H9 (cell line): ENCODE measurements at regions not wholly inside any gene's neighbourhood (a gene's known extent, or its start where the extent isn't known, plus 50 kb on each side); places are given as distances from the start of the nearest gene placed in this dataset.

Experiments used
- DNase-seq: peaks from one replicate; pipeline ENCODE4 v3.0.0-alpha.2; 2017
- H2AFZ ChIP-seq: one replicate; pipeline ENCODE4 v1.6.1; 2013; ENCODE audit warnings: mild to moderate bottlenecking, low read length, control low read depth, moderate library complexity
- H2AK5ac ChIP-seq: 2 replicates; pipeline ENCODE4 v1.6.1; 2013; ENCODE audit warnings: low read length, control low read depth, mixed read lengths; ENCODE audit not compliant: insufficient read length
- H2BK120ac ChIP-seq: one replicate; pipeline ENCODE4 v1.6.1; 2013; ENCODE audit warnings: low read depth, mild to moderate bottlenecking, low read length, control low read depth, inconsistent platforms; ENCODE audit not compliant: poor library complexity, severe bottlenecking
- H2BK12ac ChIP-seq: 2 replicates; pipeline ENCODE4 v1.6.1; 2013; ENCODE audit warnings: low read length, control low read depth, mixed read lengths, low read depth; ENCODE audit not compliant: insufficient read length
- H2BK15ac ChIP-seq: 2 replicates; pipeline ENCODE4 v1.6.1; 2013; ENCODE audit warnings: low read depth, low read length, control low read depth
- H2BK20ac ChIP-seq: one replicate; pipeline ENCODE4 v1.6.1; 2013; ENCODE audit warnings: low read depth, mild to moderate bottlenecking, low read length, control low read depth, inconsistent platforms; ENCODE audit not compliant: poor library complexity, severe bottlenecking
- H2BK5ac ChIP-seq: 2 replicates; pipeline ENCODE4 v1.6.1; 2013; ENCODE audit warnings: low read length, control low read depth, mixed read lengths; ENCODE audit not compliant: insufficient read length
- H3K14ac ChIP-seq: 2 replicates; pipeline ENCODE4 v1.6.1; 2013; ENCODE audit warnings: low read length, control low read depth; ENCODE audit not compliant: insufficient read depth
- H3K18ac ChIP-seq: 2 replicates; pipeline ENCODE4 v1.6.1; 2013; ENCODE audit warnings: low read depth, mild to moderate bottlenecking, mixed read lengths, low read length, control low read depth; ENCODE audit not compliant: insufficient read length
- H3K23ac ChIP-seq: 2 replicates; pipeline ENCODE4 v1.6.1; 2013; ENCODE audit warnings: low read length, control low read depth, mixed read lengths, low read depth; ENCODE audit not compliant: insufficient read length
- H3K23me2 ChIP-seq: 2 replicates; pipeline ENCODE4 v1.6.1; 2013; ENCODE audit warnings: low read depth, mild to moderate bottlenecking, mixed read lengths, low read length, control low read depth; ENCODE audit not compliant: insufficient read length, poor library complexity, severe bottlenecking
- H3K27ac ChIP-seq: 2 replicates; pipeline ENCODE4 v1.5.1; 2013; ENCODE audit warnings: low read length, control low read depth, mixed read lengths, low read depth; ENCODE audit not compliant: insufficient read length
- H3K27me3 ChIP-seq: 2 replicates; pipeline ENCODE4 v1.6.1; 2013; ENCODE audit warnings: low read length, control low read depth, inconsistent platforms; ENCODE audit not compliant: insufficient read depth
- H3K4ac ChIP-seq: 2 replicates; pipeline ENCODE4 v1.6.1; 2013; ENCODE audit warnings: low read depth, mild to moderate bottlenecking, control low read depth, inconsistent platforms, low read length, moderate library complexity
- H3K4me1 ChIP-seq: 2 replicates; pipeline ENCODE4 v1.6.1; 2013; ENCODE audit warnings: low read length, control low read depth, inconsistent platforms; ENCODE audit not compliant: insufficient read depth
- H3K4me2 ChIP-seq: 2 replicates; pipeline ENCODE4 v1.6.1; 2013; ENCODE audit warnings: low read length, control low read depth, mixed read lengths; ENCODE audit not compliant: insufficient read length, insufficient read depth
- H3K56ac ChIP-seq: 2 replicates; pipeline ENCODE4 v1.6.1; 2013; ENCODE audit warnings: low read depth, mild to moderate bottlenecking, mixed read lengths, low read length, control low read depth; ENCODE audit not compliant: insufficient read length
- H3K79me1 ChIP-seq: 2 replicates; pipeline ENCODE4 v1.6.1; 2013; ENCODE audit warnings: low read depth, mild to moderate bottlenecking, moderate library complexity, low read length, control low read depth, inconsistent platforms; ENCODE audit not compliant: insufficient read depth, poor library complexity, severe bottlenecking
- H3K79me2 ChIP-seq: 2 replicates; pipeline ENCODE4 v1.6.1; 2013; ENCODE audit warnings: low read length, control low read depth, inconsistent platforms; ENCODE audit not compliant: insufficient read depth
- H3K9ac ChIP-seq: 2 replicates; pipeline ENCODE4 v1.6.1; 2013; ENCODE audit warnings: low read length, control low read depth, mixed read lengths; ENCODE audit not compliant: insufficient read length; ENCODE audit errors: extremely low read depth
- H3K9me3 ChIP-seq: one replicate; pipeline ENCODE4 v1.6.1; 2013; ENCODE audit warnings: low read depth, low read length, inconsistent platforms; ENCODE audit not compliant: control insufficient read depth
- H3T11ph ChIP-seq: one replicate; pipeline ENCODE4 v1.6.1; 2013; ENCODE audit warnings: mild to moderate bottlenecking, low read length, control low read depth, inconsistent platforms
- H4K20me1 ChIP-seq: one replicate; pipeline ENCODE4 v1.6.1; 2013; ENCODE audit not compliant: control insufficient read depth, insufficient read length, insufficient read depth
- H4K5ac ChIP-seq: 2 replicates; pipeline ENCODE4 v1.6.1; 2013; ENCODE audit warnings: low read depth, mild to moderate bottlenecking, mixed read lengths, low read length, control low read depth; ENCODE audit not compliant: insufficient read length
- H4K8ac ChIP-seq: replicated peaks from 2 replicates; pipeline ENCODE4 v1.6.1; 2013; ENCODE audit warnings: low read length, control low read depth, mixed read lengths, low read depth; ENCODE audit not compliant: insufficient read length
- H4K91ac ChIP-seq: 2 replicates; pipeline ENCODE4 v1.6.1; 2013; ENCODE audit warnings: low read depth, mild to moderate bottlenecking, moderate library complexity, mixed read lengths, low read length, control low read depth; ENCODE audit not compliant: insufficient read length
- H3K27ac Mint-ChIP-seq, 3 experiments: 2 replicates in 2 of 3; 3 replicates in 1 of 3; pipeline ENCODE4 v1.8.0; 2020 to 2021; ENCODE audit warnings: mixed read lengths in 3 of 3, mild to moderate bottlenecking in 1 of 3, moderate library complexity in 1 of 3
- H3K27me3 Mint-ChIP-seq: 2 replicates; pipeline ENCODE4 v1.8.0; 2021; ENCODE audit warnings: low read depth, mild to moderate bottlenecking, moderate library complexity, mixed read lengths
- H3K36me3 Mint-ChIP-seq, 3 experiments: 2 replicates in 2 of 3; 3 replicates in 1 of 3; pipeline ENCODE4 v1.8.0; 2020 to 2021; ENCODE audit warnings: low read depth in 3 of 3, mixed read lengths in 3 of 3; ENCODE audit not compliant: insufficient read depth in 1 of 3
- H3K4me1 Mint-ChIP-seq, 2 experiments: 2 replicates each; pipeline ENCODE4 v1.8.0; 2020; ENCODE audit warnings: mixed read lengths in 2 of 2
- H3K4me3 Mint-ChIP-seq, 2 experiments: 2 replicates in 1 of 2; 3 replicates in 1 of 2; pipeline ENCODE4 v1.8.0; 2020 to 2021; ENCODE audit warnings: mild to moderate bottlenecking in 2 of 2, mixed read lengths in 2 of 2, moderate library complexity in 1 of 2
- H3K9me3 Mint-ChIP-seq, 2 experiments: 2 replicates in 1 of 2; 3 replicates in 1 of 2; pipeline ENCODE4 v1.8.0; 2020; ENCODE audit warnings: mild to moderate bottlenecking in 2 of 2, mixed read lengths in 2 of 2, moderate library complexity in 1 of 2
- WGBS: extraction: QIAGEN DNeasy Blood & Tissue Kit; methylation state at CpG from one replicate; pipeline ENCODE4 v1.1.7; 2013; ENCODE audit warnings: missing lambda C conversion rate, low lambda C conversion rate, mixed read lengths; ENCODE audit not compliant: insufficient read length; ENCODE audit errors: extremely low coverage; 5-methylcytosine and 5-hydroxymethylcytosine counted together
- TF ChIP-seq, protein P1 (sequence below): fragments of 200-600 bp; sonication (generic); conservative IDR thresholded peaks from 3 replicates; pipeline ENCODE4 v1.8.0; 2021; ENCODE audit warnings: antibody characterized with exemption, mild to moderate bottlenecking

DNA sequence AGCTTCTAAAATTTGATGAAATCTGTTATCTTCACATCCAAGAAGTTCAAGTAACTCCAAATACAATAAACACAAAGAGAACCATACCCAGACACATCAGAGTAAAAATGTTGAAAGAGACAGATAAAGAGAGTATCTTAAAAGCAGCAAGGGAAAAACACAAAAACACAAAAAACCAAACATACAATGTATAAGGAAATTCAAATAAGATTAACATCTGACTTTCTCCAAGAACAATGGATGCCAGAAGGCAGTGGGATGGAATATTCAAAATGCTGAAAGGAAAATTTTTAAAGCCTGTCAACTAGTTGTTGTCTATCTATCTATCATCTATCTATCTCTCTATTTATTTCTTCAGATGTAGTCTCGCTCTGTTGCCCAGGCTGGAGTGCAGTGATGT, 72.4 kb upstream of the MKLN1 start:
- Histone ChIP-seq H2AFZ (no peak overlapping the region), H2BK15ac (no peak overlapping the region), H3K4me2 (no peak overlapping the region), H3T11ph (no peak overlapping the region), H4K91ac (no peak overlapping the region), H3K4me1 (no peaks in the 10 kb centered on the region), H3K79me1 (no peaks in the 10 kb centered on the region), H3K79me2 (peaks cover 1% of the 10 kb centered on the region; the same call in 1 of the 2 replicates), H4K8ac (no peak overlapping the region), H4K20me1 (no peaks in the 10 kb centered on the region), H2BK20ac (no peak overlapping the region), H4K5ac (no peak overlapping the region), H3K18ac (no peak overlapping the region), H3K56ac (no peak overlapping the region), H2AK5ac (no peak overlapping the region), H3K9me3 (peaks cover 5% of the 10 kb centered on the region), H3K27me3 (no peaks in the 10 kb centered on the region), H2BK120ac (no peak overlapping the region), H2BK12ac (no peak overlapping the region), H3K4ac (no peak overlapping the region), H3K23me2 (no peaks in the 10 kb centered on the region), H3K14ac (no peak overlapping the region), H3K23ac (no peak overlapping the region), H3K9ac (no peak overlapping the region), H2BK5ac (no peak overlapping the region), H3K27ac (no peak overlapping the region)
- Mint-ChIP-seq H3K9me3 (peaks cover 21 to 22% of the 10 kb centered on the region in 2 experiments), H3K36me3 (peaks cover 12 to 20% (median 16%) of the 10 kb centered on the region in 3 experiments), H3K4me3 (no peak overlapping the region), H3K4me1 (peaks cover 5% of the 10 kb centered on the region in 2 experiments), H3K27me3 (peaks cover 2% of the 10 kb centered on the region), H3K27ac (no peak overlapping the region)
- TF ChIP-seq, protein P1, sequence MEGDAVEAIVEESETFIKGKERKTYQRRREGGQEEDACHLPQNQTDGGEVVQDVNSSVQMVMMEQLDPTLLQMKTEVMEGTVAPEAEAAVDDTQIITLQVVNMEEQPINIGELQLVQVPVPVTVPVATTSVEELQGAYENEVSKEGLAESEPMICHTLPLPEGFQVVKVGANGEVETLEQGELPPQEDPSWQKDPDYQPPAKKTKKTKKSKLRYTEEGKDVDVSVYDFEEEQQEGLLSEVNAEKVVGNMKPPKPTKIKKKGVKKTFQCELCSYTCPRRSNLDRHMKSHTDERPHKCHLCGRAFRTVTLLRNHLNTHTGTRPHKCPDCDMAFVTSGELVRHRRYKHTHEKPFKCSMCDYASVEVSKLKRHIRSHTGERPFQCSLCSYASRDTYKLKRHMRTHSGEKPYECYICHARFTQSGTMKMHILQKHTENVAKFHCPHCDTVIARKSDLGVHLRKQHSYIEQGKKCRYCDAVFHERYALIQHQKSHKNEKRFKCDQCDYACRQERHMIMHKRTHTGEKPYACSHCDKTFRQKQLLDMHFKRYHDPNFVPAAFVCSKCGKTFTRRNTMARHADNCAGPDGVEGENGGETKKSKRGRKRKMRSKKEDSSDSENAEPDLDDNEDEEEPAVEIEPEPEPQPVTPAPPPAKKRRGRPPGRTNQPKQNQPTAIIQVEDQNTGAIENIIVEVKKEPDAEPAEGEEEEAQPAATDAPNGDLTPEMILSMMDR: no peak
- DNase-seq: no peak
- WGBS: no CpG with 5 or more reads among the region's 1 CpG
